ENCODE measurements at regions not wholly inside any gene's neighbourhood (a gene's known extent, or its start where the extent isn't known, plus 50 kb on each side); places are given as distances from the start of the nearest gene placed in this dataset.

DNA sequence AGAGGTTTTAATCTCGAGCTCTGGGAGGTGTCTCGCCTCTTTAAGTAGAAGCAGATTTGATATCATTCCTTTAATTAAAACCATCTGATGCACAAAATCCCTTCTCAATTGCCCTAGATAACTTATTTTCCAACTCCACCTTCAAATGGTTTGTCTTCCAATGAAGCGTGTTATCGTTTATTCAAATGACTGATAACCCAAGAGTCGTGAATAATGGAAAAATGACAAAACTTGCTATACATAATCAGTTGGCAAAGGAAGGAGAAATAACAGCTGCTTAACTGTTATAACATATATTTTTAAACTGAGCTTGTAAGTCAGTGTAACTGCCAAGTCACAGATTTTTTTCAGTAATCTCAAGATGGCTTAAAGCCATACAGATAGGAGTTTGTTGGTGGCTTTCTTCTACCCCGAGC, 144.6 kb downstream of the QPCT start:
- intact Hi-C loops (cut with micrococcal nuclease) = no loop called here
- Mint-ChIP-seq H3K27me3 (ENCODE audit: insufficient read depth) (peaks cover 6% of the 10 kb centered on the region), H3K4me3 (no peak overlapping the region), H3K4me1 (ENCODE audit: low read depth) (no peaks in the 10 kb centered on the region), H3K36me3 (ENCODE audit: low read depth) (peaks cover 2% of the 10 kb centered on the region), H3K9me3 (no peaks in the 10 kb centered on the region), H3K27ac (no peak overlapping the region)
- no peak for DNase-seq (ENCODE audit: low spot score)

DNA sequence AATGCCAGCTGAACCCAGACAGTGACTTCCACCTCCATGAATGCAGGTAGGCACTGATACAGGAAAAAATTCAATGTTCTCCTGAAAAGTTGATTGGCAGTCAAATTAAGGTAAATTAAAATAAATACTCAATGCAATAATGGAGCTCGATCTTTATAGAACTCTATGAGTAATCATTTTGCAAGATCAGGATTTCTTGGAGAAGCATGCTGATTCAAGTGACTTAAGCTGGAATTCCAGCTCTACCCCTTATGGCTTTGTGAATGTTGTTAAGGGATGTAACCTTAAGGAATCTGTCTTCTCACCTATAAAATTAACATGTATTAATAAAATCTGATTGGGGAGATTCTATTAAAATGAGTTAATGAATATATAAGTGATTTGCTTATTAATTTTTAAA, 145.1 kb downstream of the QPCT start:
- Mint-ChIP-seq H3K27me3 (ENCODE audit: insufficient read depth) (peaks cover 6% of the 10 kb centered on the region), H3K4me1 (ENCODE audit: low read depth) (no peaks in the 10 kb centered on the region), H3K9me3 (no peaks in the 10 kb centered on the region), H3K27ac (no peak overlapping the region), H3K4me3 (no peak overlapping the region), H3K36me3 (ENCODE audit: low read depth) (peaks cover 2% of the 10 kb centered on the region)
- intact Hi-C loops (cut with micrococcal nuclease) = no loop called here
- DNase-seq (ENCODE audit: low spot score) = no peak

DNA sequence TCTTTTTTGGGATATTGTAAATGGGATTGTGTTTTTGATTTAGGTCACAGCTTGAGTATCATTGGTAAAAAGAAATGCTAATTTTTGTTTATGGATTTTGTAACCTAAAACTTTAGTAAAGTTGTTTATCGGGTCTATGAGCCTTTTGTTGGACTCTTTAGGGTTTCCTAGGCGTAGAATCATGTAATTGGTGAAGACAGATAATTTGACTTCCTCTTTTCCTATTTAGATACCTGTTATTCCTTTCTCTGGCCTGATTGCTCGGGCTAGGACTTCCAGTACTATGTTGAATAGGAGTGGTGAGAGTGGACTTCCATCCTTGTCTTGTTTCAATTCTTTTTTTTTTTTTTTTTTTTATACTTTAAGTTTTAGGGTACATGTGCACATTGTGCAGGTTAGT, 149.0 kb downstream of the QPCT start:
- peaks cover 8% of the 10 kb centered on the region for H3K27me3 Mint-ChIP-seq (ENCODE audit: insufficient read depth)

DNA sequence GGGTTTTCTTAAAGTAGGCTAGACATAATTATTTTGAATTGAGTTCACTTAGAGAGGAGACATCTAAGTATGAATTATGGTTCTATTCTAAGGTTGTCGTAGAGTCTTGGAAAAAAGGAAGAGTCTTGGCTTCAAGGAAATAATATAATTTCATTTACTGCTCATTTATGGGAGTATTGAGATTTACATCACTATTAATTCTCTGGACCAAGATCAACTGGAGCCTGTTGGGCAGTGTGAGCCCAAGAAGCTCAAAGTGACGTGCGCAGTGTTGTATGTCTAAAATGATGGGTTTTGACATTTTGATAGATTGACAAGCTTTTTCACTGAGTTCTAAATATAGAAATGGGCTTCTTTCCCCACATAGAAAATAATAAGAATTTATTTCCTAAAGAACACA, 154.7 kb downstream of the QPCT start:
- no peaks in the 10 kb centered on the region for H3K4me1 Mint-ChIP-seq (ENCODE audit: low read depth)
- no peak for DNase-seq (ENCODE audit: low spot score)
- H3K4me3 Mint-ChIP-seq = no peak overlapping the region
- H3K36me3 Mint-ChIP-seq (ENCODE audit: low read depth) = no peaks in the 10 kb centered on the region
- H3K27ac Mint-ChIP-seq = no peak overlapping the region
- peaks cover 14% of the 10 kb centered on the region for H3K27me3 Mint-ChIP-seq (ENCODE audit: insufficient read depth)
- no peaks in the 10 kb centered on the region for H3K9me3 Mint-ChIP-seq
- intact Hi-C loops (cut with micrococcal nuclease) = no loop called here

More for the DNA sequence above, 149.0 kb downstream of the QPCT start:
- no peaks in the 10 kb centered on the region for H3K4me1 Mint-ChIP-seq (ENCODE audit: low read depth)
- no peaks in the 10 kb centered on the region for H3K36me3 Mint-ChIP-seq (ENCODE audit: low read depth)
- H3K4me3 Mint-ChIP-seq = no peak overlapping the region
- no peak for DNase-seq (ENCODE audit: low spot score)
- no peak overlapping the region for H3K27ac Mint-ChIP-seq
- H3K9me3 Mint-ChIP-seq = no peaks in the 10 kb centered on the region
- intact Hi-C loops (cut with micrococcal nuclease) = no loop called here

DNA sequence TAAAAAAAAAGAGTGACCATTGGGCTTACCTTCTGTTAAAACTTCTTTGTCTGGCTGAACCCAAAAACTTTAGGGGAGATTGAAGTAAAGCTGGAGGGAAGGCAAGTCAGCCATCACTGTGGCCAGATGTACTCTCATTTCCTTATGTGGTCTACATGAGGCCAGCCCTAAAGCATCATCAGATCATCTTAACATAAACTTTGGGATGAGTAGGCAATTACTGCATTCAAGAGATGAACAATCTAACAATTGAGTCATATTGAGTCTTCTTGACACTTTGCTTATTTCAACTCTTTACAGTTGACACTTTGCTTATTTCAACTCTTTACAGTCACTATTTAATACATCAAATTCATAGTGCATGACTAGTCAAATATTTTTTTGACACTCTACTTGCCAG, 155.6 kb downstream of the QPCT start:
- intact Hi-C loops (cut with micrococcal nuclease) = no loop called here
- Mint-ChIP-seq H3K9me3 (no peaks in the 10 kb centered on the region), H3K27me3 (ENCODE audit: insufficient read depth) (peaks cover 16% of the 10 kb centered on the region), H3K36me3 (ENCODE audit: low read depth) (no peaks in the 10 kb centered on the region), H3K4me1 (ENCODE audit: low read depth) (no peaks in the 10 kb centered on the region), H3K4me3 (no peak overlapping the region), H3K27ac (no peak overlapping the region)
- no peak for DNase-seq (ENCODE audit: low spot score)

DNA sequence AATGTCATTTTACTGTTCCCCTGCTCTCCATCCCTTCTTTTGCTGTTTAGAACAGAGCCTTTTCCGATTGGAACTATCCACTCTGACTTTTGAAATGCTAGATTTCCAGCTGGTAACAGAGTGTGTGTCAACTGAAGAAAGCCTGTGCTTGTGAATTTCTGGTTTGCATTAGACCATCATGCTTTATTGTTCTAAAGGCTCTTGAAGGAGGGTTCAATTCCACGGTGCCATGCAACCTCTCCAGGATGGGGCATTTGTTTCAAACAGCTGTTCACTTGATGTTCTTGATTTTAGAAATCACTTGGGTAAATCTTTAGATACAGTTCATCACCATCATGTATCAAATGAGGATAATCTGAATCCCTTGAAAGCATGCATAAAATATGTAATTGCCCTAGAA, 156.7 kb downstream of the QPCT start:
- intact Hi-C loops (cut with micrococcal nuclease) = no loop called here
- Mint-ChIP-seq H3K9me3 (no peaks in the 10 kb centered on the region), H3K4me1 (ENCODE audit: low read depth) (no peaks in the 10 kb centered on the region), H3K27me3 (ENCODE audit: insufficient read depth) (peaks cover 14% of the 10 kb centered on the region), H3K36me3 (ENCODE audit: low read depth) (no peaks in the 10 kb centered on the region), H3K4me3 (no peak overlapping the region), H3K27ac (no peak overlapping the region)
- DNase-seq (ENCODE audit: low spot score) = no peak

DNA sequence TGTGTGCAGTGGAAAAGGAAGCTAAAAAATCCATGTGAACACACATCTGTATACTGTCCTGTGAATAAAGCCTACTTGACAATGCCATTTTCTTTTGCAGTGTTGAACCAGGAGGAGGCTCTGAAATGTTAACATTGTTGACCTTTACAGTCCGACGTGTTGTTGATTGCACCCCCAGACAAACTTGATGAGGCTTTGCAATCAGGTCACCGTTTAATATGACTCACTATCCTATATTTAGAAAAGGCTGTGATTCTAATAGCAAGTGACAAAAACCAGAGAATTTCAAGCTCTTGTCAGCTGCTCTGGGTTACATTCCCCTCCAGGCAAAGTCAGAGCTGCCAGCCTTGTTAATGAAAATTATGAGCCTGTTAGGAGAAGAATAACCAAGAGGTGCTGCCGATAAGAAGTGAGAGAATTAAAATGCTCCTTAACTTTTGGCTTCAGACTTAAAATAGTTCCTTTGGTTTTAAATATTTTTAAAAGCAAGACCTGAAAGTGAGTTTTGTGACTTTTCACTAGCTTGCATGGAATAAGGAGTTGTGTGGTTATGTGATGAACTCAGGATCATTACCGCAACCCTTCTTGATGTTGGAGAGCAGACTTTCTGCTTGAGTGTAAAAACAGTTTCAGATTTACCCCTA, 162.1 kb downstream of the QPCT start:
- Mint-ChIP-seq H3K4me3 (no peak overlapping the region), H3K9me3 (no peaks in the 10 kb centered on the region), H3K27me3 (ENCODE audit: insufficient read depth) (peaks cover 7% of the 10 kb centered on the region), H3K27ac (no peak overlapping the region), H3K4me1 (ENCODE audit: low read depth) (no peaks in the 10 kb centered on the region), H3K36me3 (ENCODE audit: low read depth) (no peaks in the 10 kb centered on the region)
- no peak for DNase-seq (ENCODE audit: low spot score)
- intact Hi-C loops (cut with micrococcal nuclease) = no loop called here

DNA sequence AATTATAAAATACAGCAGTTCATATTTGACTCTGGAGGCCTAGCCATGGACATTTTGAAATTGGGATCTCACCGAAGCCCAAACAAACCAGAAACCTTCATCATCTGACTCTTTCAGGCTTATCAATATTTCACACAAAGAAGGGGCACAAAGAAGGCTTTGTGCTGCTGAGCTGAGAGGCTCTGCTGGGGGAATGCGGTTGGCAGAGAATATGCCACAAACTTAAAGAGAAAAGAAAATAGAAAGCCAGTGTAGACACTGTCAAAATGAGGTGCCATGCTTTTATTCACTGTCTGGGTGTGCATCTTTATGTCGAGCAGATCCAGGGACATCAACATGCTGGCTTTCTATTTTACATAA, 162.6 kb downstream of the QPCT start:
- H3K9me3 Mint-ChIP-seq = no peaks in the 10 kb centered on the region
- no peaks in the 10 kb centered on the region for H3K36me3 Mint-ChIP-seq (ENCODE audit: low read depth)
- H3K27ac Mint-ChIP-seq = no peak overlapping the region
- H3K4me1 Mint-ChIP-seq (ENCODE audit: low read depth) = no peaks in the 10 kb centered on the region
- no peak overlapping the region for H3K4me3 Mint-ChIP-seq
- no peak for DNase-seq (ENCODE audit: low spot score)
- intact Hi-C loops (cut with micrococcal nuclease) = no loop called here
- peaks cover 7% of the 10 kb centered on the region for H3K27me3 Mint-ChIP-seq (ENCODE audit: insufficient read depth)

DNA sequence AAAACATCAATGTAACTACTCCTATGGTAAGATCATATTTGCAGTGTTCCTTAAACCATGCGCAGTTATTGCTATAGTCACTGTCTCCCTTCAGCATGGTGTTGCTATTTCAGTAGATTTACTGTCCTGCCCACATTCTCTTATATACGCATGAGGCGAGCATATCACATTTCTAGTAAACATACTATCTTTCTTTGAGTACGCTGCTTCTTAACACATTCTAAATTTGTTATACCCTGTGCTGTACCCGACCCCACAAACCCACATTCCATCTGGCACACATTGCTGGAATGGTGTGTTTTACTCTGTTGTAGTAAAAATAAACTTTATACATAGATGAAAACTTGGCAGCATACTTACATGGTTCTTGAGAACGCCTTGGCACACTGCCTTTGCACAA, 163.3 kb downstream of the QPCT start:
- intact Hi-C loops (cut with micrococcal nuclease) = no loop called here
- Mint-ChIP-seq H3K4me3 (no peak overlapping the region), H3K4me1 (ENCODE audit: low read depth) (no peaks in the 10 kb centered on the region), H3K9me3 (no peaks in the 10 kb centered on the region), H3K36me3 (ENCODE audit: low read depth) (no peaks in the 10 kb centered on the region), H3K27me3 (ENCODE audit: insufficient read depth) (peaks cover 7% of the 10 kb centered on the region), H3K27ac (no peak overlapping the region)
- no peak for DNase-seq (ENCODE audit: low spot score)

DNA sequence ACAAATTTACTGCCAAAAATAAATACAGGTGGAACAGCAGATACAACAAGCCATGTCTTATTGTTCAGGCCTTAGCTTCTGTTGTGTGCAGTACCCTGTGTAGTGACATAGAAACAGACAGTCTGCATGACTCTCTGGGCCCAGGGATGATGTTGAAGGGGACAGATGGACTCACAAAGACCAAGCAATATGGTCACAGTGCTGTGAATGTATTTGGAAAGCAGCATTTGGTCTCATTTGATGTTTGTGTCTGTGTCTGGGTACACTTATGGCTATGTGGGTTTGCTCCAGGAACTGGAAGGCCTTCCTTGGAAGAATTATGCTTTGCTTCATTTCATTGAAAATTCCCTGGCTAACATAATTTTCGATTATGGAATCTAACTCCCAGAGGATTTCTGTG, 158.5 kb downstream of the CDC42EP3 start:
- no peak for DNase-seq (ENCODE audit: low spot score)
- Mint-ChIP-seq H3K4me1 (ENCODE audit: low read depth) (no peaks in the 10 kb centered on the region), H3K4me3 (no peak overlapping the region), H3K9me3 (peaks cover 3% of the 10 kb centered on the region), H3K27ac (no peak overlapping the region), H3K27me3 (ENCODE audit: insufficient read depth) (peaks cover 4% of the 10 kb centered on the region), H3K36me3 (ENCODE audit: low read depth) (no peaks in the 10 kb centered on the region)
- intact Hi-C loops (cut with micrococcal nuclease) = no loop called here

DNA sequence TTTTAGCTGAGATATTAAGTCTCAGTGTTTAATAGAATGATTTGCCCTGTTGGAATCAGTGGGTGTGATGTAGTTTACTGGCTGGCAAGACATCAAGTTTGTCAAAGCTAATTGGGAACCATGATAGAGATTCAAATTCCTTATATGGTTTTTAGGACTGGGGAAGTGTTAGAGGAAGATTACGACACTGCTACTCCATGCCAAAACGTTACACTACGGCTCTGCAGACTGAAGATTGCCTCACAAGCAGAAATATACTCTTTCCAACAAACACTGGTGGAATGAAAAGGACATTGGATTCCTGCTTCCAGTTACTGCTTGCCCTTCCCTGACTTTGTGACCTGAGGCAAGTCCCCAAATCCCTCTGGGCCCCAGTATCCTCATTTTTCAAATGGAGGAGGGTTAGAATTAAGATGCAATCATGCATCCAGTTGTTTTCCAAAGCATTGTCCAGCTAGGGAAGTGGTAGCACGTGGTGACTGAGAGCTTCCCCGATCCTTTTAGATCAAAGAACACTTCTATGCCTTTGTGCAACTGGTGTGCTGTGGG, 147.6 kb downstream of the CDC42EP3 start:
- Mint-ChIP-seq H3K4me3 (no peak overlapping the region), H3K9me3 (no peaks in the 10 kb centered on the region), H3K27me3 (ENCODE audit: insufficient read depth) (peaks cover 17% of the 10 kb centered on the region), H3K36me3 (ENCODE audit: low read depth) (no peaks in the 10 kb centered on the region), H3K27ac (no peak overlapping the region), H3K4me1 (ENCODE audit: low read depth) (no peaks in the 10 kb centered on the region)
- intact Hi-C loops (cut with micrococcal nuclease) = loop anchor here (10.0 kb wide), 1 partner anchor 209 kb away; no protein-coding TSS in a partner anchor
- no peak for DNase-seq (ENCODE audit: low spot score)

DNA sequence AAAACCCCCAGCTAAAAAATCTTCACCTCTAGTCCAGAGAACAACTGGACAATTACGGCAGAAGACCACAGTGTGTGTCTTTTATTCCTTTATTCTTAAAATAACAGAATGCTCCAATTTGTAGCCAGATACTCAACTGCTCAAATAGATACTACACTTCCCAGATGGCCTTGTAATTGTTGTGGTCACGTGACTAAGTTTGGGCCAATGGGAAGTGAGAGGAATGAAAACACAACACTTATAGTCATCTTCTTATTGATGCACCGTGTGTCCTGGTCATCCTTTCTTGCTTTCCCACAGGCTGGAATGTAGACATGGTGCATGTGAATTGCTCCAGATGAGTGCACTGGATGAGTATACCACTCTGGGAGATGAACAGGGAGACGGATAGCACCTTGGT, 145.1 kb downstream of the CDC42EP3 start:
- H3K27me3 Mint-ChIP-seq (ENCODE audit: insufficient read depth) = peaks cover 6% of the 10 kb centered on the region
- no peaks in the 10 kb centered on the region for H3K9me3 Mint-ChIP-seq
- no peaks in the 10 kb centered on the region for H3K4me1 Mint-ChIP-seq (ENCODE audit: low read depth)
- no peak overlapping the region for H3K27ac Mint-ChIP-seq
- H3K36me3 Mint-ChIP-seq (ENCODE audit: low read depth) = no peaks in the 10 kb centered on the region
- no peak for DNase-seq (ENCODE audit: low spot score)
- H3K4me3 Mint-ChIP-seq = no peak overlapping the region
- intact Hi-C loops (cut with micrococcal nuclease) = loop anchor here (5.0 to 10.0 kb wide), 2 partner anchors 109 to 212 kb away; no protein-coding TSS in a partner anchor

DNA sequence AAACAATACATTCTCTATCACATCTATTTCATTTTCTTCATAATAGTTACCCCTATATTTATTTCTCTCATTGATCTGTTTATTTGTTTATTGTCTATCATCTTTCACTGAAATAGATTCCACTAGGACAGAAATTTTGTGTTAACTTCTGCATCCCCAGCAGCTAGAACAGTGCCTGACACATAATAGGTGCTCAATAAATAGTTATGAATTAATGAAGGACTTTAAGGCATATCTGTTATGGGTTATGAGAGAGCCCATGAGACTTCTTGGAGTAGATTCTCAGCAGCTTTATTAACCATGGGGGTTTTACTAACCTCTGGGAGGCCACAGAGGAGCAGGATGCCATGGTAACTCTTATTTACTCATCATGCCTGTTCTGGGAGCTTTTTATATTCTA, 144.6 kb downstream of the CDC42EP3 start:
- no peaks in the 10 kb centered on the region for H3K4me1 Mint-ChIP-seq (ENCODE audit: low read depth)
- DNase-seq (ENCODE audit: low spot score) = no peak
- H3K4me3 Mint-ChIP-seq = no peak overlapping the region
- H3K27ac Mint-ChIP-seq = no peak overlapping the region
- no peaks in the 10 kb centered on the region for H3K9me3 Mint-ChIP-seq
- intact Hi-C loops (cut with micrococcal nuclease) = loop anchor here (5.0 to 10.0 kb wide), 2 partner anchors 110 to 212 kb away; no protein-coding TSS in a partner anchor
- H3K36me3 Mint-ChIP-seq (ENCODE audit: low read depth) = no peaks in the 10 kb centered on the region
- H3K27me3 Mint-ChIP-seq (ENCODE audit: insufficient read depth) = peaks cover 4% of the 10 kb centered on the region

DNA sequence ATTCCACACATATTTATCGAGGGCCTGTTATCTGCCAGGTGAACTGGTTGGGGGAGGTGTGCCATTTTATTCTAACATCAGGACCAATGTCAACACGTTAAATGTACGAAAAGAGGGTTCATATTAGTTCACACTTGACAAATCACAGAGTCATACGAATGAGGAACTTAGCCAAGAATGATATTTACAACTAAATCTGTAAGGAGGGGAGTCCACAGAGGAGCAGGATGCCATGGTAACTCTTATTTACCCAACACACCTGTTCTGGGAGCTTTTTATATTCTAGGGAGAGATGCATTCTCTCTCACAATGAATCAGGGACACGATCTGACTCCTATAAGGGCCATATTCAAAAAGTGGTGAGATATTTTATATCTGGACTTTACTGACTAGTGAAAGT, 144.1 kb downstream of the CDC42EP3 start:
- H3K27ac Mint-ChIP-seq = no peak overlapping the region
- H3K9me3 Mint-ChIP-seq = no peaks in the 10 kb centered on the region
- intact Hi-C loops (cut with micrococcal nuclease) = loop anchor here (5.0 to 10.0 kb wide), 2 partner anchors 110 to 213 kb away; no protein-coding TSS in a partner anchor
- no peak for DNase-seq (ENCODE audit: low spot score)
- H3K4me3 Mint-ChIP-seq = no peak overlapping the region
- H3K36me3 Mint-ChIP-seq (ENCODE audit: low read depth) = no peaks in the 10 kb centered on the region
- H3K27me3 Mint-ChIP-seq (ENCODE audit: insufficient read depth) = peaks cover 9% of the 10 kb centered on the region
- H3K4me1 Mint-ChIP-seq (ENCODE audit: low read depth) = no peaks in the 10 kb centered on the region

All from activated T-helper 1 cell treated with anti-CD3 and anti-CD28 coated beads, Interleukin-12 subunit alpha, Interleukin-12 subunit beta, Interleukin-2, Interleukin-4 antibody, amounts not matched to agents 30 ng/mL and 10 ng/mL and 1 ng/mL, durations not matched to agents 14 hours and 24 hours and 36 hours (primary cell).